Calu3 (cell line): ENCODE measurements at regions not wholly inside any gene's neighbourhood (a gene's known extent, or its start where the extent isn't known, plus 50 kb on each side); places are given as distances from the start of the nearest gene placed in this dataset.
A peak's percentile ranks its signal among the peaks of the same experiment; 100 is the strongest.

Experiments
- BruUV-seq: library from RNA; stranded (reverse); fragments of 400-500 nt; replicated peaks from 2 replicates; lab custom pipeline; 2021; lab: Mats Ljungman, UMichigan
- CTCF ChIA-PET: fragments of 300-600 bp; sonication (Branson Sonifier 250); formaldehyde crosslinking; loops from one replicate; lab custom pipeline; 2022; ENCODE audit warnings: antibody characterized with exemption; lab: Charles Lee
- DNase-seq: peaks from one replicate; pipeline ENCODE4 v3.0.0; 2022
- H3K27ac Mint-ChIP-seq: one replicate; pipeline ENCODE4 v1.8.0; 2022; ENCODE audit warnings: mixed read lengths; ENCODE audit not compliant: unreplicated experiment
- H3K27me3 Mint-ChIP-seq: one replicate; pipeline ENCODE4 v1.8.0; 2022; ENCODE audit warnings: mixed read lengths; ENCODE audit not compliant: unreplicated experiment
- H3K36me3 Mint-ChIP-seq: one replicate; pipeline ENCODE4 v1.8.0; 2022; ENCODE audit warnings: mild to moderate bottlenecking, moderate library complexity, mixed read lengths; ENCODE audit not compliant: insufficient read depth, unreplicated experiment
- H3K4me1 Mint-ChIP-seq: one replicate; pipeline ENCODE4 v1.8.0; 2022; ENCODE audit warnings: mild to moderate bottlenecking, low read depth, mixed read lengths; ENCODE audit not compliant: unreplicated experiment
- H3K4me3 Mint-ChIP-seq: one replicate; pipeline ENCODE4 v1.8.0; 2022; ENCODE audit warnings: mild to moderate bottlenecking, low read depth, moderate library complexity, mixed read lengths; ENCODE audit not compliant: unreplicated experiment
- H3K9me3 Mint-ChIP-seq: one replicate; pipeline ENCODE4 v1.8.0; 2022; ENCODE audit warnings: low read depth, mixed read lengths; ENCODE audit not compliant: unreplicated experiment
- intact Hi-C: fragments of 100-400 bp; cut with micrococcal nuclease; formaldehyde crosslinking; loops from one replicate; pipeline ENCODE4 v1.10.0; 2022; ENCODE audit not compliant: unreplicated experiment
- TF ChIP-seq, protein P1 (sequence below): fragments of 200-600 bp; IDR thresholded peaks from one replicate; pipeline ENCODE4 v1.8.0; 2022; ENCODE audit warnings: antibody characterized with exemption; ENCODE audit not compliant: unreplicated experiment

DNA sequence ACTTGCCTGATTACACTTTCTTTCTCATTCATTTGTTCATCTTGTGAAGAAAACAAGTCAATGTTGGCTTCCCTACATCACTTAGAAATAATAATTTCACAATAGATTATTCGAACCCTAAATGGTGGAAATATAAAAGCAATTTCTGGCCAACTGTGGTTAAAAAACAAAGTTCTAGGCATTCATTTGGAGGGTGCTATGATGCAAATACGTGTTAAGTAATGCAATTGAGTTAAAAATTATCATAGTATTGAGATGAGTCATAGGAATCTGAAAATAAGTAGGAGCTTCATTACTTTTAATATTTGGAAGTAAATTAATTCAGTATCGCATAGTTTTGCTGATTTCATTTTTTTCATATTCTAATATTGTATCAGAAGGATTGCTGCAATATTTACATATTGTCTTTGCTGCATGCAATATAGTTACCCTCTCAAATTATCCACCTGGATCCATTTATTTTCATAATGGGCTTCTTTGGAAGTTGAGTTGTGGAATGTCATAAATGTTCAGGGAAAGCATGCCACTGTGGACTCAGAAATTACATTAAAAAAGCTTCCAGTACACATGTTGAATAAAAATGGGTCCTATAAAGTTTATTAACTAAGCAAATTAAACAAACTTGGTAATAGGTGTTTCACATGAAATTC, 647.7 kb upstream of the WWC1 start:
- BruUV-seq, result no TSS peak
- no peaks in the 10 kb centered on the region for H3K27me3 Mint-ChIP-seq
- intact Hi-C loops, result loop anchor here (5.0 kb wide), 1 partner anchor 54 kb away; no protein-coding TSS in a partner anchor
- TF ChIP-seq, protein P1, sequence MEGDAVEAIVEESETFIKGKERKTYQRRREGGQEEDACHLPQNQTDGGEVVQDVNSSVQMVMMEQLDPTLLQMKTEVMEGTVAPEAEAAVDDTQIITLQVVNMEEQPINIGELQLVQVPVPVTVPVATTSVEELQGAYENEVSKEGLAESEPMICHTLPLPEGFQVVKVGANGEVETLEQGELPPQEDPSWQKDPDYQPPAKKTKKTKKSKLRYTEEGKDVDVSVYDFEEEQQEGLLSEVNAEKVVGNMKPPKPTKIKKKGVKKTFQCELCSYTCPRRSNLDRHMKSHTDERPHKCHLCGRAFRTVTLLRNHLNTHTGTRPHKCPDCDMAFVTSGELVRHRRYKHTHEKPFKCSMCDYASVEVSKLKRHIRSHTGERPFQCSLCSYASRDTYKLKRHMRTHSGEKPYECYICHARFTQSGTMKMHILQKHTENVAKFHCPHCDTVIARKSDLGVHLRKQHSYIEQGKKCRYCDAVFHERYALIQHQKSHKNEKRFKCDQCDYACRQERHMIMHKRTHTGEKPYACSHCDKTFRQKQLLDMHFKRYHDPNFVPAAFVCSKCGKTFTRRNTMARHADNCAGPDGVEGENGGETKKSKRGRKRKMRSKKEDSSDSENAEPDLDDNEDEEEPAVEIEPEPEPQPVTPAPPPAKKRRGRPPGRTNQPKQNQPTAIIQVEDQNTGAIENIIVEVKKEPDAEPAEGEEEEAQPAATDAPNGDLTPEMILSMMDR, result no peak
- H3K27ac Mint-ChIP-seq, result peak overlapping the region; percentile 63
- CTCF ChIA-PET, result no interaction called here
- no peak overlapping the region for H3K4me3 Mint-ChIP-seq
- no peak for DNase-seq
- no peaks in the 10 kb centered on the region for H3K36me3 Mint-ChIP-seq
- peaks cover 45% of the 10 kb centered on the region for H3K4me1 Mint-ChIP-seq
- H3K9me3 Mint-ChIP-seq, result no peaks in the 10 kb centered on the region

DNA sequence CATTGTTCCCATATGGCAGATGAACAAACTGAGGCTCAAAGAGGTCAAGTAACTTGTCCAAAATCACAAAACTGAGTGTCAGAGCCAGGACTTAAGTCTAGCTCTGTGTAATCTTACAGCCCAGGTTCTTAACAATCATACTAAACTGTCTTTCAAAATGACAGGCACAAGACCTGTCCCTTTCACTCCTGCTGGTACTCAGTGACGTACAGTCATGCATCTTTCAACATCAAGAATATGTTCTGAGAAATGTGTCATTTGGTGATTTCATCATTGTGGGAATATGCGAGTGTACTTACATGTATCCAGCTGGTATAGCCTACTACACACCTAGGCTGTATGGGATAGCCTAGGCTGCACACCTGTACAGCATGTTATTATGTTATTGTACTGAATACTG, 646.8 kb upstream of the WWC1 start:
- H3K36me3 Mint-ChIP-seq, result no peaks in the 10 kb centered on the region
- no peaks in the 10 kb centered on the region for H3K27me3 Mint-ChIP-seq
- peak overlapping the region; percentile 8 for H3K27ac Mint-ChIP-seq
- no peak for DNase-seq
- CTCF ChIA-PET, result no interaction called here
- TF ChIP-seq, protein P1, result no peak
- H3K9me3 Mint-ChIP-seq, result no peaks in the 10 kb centered on the region
- no peak overlapping the region for H3K4me3 Mint-ChIP-seq
- intact Hi-C loops, result loop anchor here (5.0 kb wide), 1 partner anchor 53 kb away; no protein-coding TSS in a partner anchor
- no TSS peak for BruUV-seq
- peaks cover 40% of the 10 kb centered on the region for H3K4me1 Mint-ChIP-seq

DNA sequence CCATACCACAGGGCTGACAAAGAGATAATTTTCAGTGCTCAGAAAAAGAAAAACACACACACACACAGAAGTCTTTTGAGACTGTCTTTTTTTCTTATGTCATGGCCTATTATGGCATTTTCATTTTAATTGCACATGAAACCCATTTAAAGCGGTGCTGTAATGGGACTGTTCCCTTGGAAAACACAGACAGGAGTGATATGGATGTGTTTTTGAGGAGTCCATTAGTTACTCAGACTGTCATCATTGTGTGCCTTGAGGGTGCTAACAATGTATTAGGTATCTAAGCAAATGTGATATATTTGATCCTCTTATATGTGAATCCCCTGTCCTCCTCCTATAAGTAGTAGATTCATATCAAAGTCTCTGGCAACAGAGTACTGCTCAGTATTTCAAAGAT, 642.0 kb upstream of the WWC1 start:
- DNase-seq, result no peak
- Mint-ChIP-seq H3K27me3 (no peaks in the 10 kb centered on the region), H3K9me3 (no peaks in the 10 kb centered on the region), H3K4me3 (no peak overlapping the region), H3K36me3 (peaks cover 5% of the 10 kb centered on the region), H3K4me1 (peaks cover 34% of the 10 kb centered on the region), H3K27ac (no peak overlapping the region)
- CTCF ChIA-PET, result interaction anchor here (0.5 kb wide), 1 partner anchor 29 kb away, joined by 8 read pairs; no protein-coding TSS in a partner anchor
- intact Hi-C loops, result no loop called here
- no TSS peak for BruUV-seq
- TF ChIP-seq, protein P1, result no peak

DNA sequence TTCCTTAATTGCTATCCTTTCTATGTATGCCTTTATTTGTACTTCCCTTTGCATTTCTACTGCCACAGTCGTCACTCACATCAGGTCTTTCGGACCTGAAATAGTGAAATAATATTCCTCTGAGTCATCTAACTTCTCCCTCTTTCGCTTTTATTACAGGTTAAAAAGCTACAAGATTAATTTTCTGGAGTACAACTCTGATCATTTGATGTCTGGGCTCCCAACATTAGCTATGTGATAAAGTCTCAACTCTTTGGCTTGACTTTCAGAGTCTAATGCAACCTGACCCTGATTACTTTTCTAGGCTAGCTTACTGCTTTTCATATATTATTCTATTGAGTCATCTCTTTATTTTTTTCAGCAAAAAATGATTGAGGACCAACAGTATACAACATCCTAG, 638.8 kb upstream of the WWC1 start:
- intact Hi-C loops, result no loop called here

More for the DNA sequence above, 638.8 kb upstream of the WWC1 start:
- Mint-ChIP-seq H3K27me3 (no peaks in the 10 kb centered on the region), H3K36me3 (peaks cover 5% of the 10 kb centered on the region), H3K27ac (peak overlapping the region; percentile 54), H3K4me1 (peaks cover 42% of the 10 kb centered on the region), H3K9me3 (no peaks in the 10 kb centered on the region), H3K4me3 (peak overlapping the region; percentile 2)
- TF ChIP-seq, protein P1, result no peak
- CTCF ChIA-PET, result interaction anchor here (0.6 to 2.0 kb wide), 4 partner anchors 10 to 47 kb away, joined by 3 to 5 read pairs (median 3); no protein-coding TSS in a partner anchor
- DNase-seq, result no peak
- BruUV-seq, result no TSS peak
